Amniotic epithelial cell (primary cell): ENCODE measurements at regions not wholly inside any gene's neighbourhood (a gene's known extent, or its start where the extent isn't known, plus 50 kb on each side); places are given as distances from the start of the nearest gene placed in this dataset.

Experiments used
- DNase-seq: peaks from one replicate; pipeline ENCODE4 v3.0.0-alpha.2; 2010; ENCODE audit warnings: low read depth

DNA sequence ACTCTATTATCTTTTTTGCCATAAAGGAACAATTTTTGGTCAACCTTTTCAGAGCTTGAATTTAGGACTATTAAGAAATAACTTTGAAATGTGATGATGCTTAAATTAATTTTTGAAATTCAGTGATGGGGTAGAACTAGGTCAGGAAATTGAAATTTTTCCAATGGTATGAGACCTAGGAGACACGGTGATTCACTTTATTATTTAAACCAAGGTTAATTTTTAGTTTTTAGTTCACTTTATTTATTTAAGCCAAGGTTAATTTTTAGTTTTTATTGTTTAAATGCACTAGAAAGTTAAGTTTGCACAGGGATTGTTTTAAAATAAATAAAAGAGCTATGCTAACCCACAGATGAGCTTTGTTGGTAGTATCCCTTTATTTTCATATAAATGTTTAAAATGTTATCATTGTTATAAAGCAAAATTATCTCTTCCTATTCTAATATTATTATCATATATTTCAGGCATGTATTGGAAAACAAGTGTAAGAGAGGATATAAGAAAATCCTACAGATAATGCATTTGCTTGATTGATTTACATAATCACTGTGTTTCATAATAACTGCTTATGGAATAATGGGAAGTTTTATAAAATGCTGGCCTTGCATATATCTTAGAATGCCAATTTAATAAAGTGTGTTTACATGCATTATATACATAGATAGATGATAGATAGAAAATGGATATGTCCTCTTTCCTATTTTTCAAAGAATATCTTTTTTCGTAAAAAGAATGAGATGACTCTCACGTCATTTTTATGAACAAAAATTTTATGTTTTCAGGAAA, 163.6 kb downstream of the HGF start:
- no peak for DNase-seq

DNA sequence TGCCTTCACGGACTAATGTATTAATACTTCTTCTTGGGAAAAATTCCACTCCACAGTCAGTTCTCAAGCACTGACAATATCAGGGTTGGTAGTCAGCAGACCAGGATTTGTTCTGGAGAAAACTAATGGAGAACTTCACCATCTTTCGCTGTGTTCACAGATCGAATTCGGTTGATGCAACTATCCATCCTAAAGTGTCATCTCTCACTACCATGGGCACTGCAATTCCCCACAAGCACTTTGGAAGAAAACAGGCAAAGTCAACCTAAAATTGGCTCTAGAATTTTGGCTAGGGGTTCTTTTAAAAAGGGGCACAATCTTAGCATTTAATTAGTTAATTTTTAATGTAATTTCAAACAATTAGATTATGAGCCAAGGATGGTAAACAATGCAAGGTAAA, 164.4 kb downstream of the HGF start:
- DNase-seq, result no peak

DNA sequence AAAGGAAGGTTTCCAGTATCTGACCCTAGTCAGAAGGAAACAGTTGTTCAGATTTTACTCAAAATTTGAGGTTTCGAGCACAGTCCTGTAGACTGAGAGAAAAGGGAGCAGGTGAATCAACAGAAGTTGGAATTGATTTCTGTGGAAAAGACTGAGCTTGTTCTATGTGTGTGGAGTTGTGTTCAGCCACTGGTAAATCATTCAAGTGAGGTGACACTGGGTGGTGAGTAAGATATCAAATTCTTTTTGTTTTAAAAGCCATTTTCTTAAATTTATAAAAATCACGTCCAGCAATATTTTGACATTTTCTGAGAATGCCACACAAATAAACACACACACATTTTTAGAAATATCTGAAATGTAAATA, 165.1 kb downstream of the HGF start:
- no peak for DNase-seq

DNA sequence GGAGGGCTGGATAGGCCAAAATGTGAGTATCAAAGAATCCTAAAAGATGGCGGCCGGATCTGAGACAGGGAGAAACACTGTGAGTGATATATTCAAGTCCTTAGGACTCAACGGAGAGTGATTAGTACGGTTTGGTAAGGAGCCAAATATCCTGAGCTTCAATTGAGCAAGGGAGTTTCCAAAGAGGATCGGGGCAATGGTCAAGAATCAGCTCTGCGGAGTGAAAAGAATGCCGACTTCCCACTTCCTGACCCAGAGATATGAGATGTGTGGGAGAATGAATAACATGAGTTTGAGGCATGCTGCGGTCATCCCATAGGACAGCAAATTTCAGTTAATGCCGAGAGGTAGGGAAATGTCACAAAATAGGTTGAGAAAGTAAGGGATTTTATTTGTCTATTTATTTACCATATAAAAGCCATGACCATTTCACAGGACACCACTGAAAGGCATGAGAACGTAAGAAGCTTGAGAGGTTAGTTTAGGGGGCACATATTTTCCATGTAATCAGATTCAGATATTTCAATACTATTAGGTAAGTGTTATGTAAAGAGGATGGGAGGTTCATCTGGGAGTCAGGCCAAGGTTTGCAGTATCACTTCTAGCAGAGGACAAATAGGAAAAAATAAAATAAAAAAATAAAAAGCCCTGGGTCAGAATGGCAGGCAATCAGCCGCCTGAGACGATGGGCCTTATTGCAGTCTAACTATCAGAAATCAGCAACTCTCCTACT, 165.6 kb downstream of the HGF start:
- DNase-seq, result peak; percentile 99

DNA sequence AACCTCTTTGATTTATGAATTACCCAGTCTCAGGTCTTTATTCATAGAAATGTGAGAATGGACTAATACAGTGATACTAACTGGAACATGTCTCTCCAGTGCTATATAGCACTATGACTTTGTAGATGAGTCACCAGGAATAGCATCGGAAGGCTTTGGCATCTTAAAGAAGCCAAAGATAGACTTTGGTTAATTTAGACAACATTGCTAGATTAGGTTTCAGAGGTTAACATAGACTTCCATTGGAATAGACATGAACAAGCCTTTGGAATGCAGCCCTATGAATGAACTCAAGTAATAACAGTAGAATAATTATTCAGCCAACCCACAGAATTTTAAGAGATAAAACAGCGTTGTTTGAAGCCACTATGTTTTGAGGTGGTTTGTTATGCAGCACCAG, 169.2 kb downstream of the HGF start:
- DNase-seq, result peak; percentile 94

DNA sequence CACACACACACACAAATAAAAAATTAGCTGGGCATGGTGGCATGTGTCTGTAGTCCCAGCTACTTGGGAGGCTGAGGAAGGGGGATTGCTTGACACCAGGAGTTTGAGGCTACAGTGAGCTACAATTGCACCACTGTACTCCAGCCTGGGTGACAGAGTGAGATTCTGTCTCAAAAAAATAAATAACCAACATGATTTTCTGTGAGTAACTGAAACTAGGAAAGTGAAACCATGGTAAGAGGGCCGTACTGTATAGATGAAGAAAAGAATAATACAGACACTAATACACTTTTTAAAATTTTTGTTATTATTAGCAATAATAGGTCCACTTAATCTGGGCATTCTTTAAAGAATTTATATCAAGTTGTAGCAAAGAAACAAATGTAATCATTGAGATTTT, 170.9 kb downstream of the HGF start:
- no peak for DNase-seq

- DNase-seq, result peak; percentile 36
Measured at GRCh38 chr7:81594767-81595166, 175.1 kb downstream of the HGF start.

- no peak for DNase-seq
Measured at GRCh38 chr7:81590131-81590530, 179.7 kb downstream of the HGF start.

GRCh38 chr7:81584667-81585066, 185.2 kb downstream of the HGF start:
- peak; percentile 38 for DNase-seq

DNA sequence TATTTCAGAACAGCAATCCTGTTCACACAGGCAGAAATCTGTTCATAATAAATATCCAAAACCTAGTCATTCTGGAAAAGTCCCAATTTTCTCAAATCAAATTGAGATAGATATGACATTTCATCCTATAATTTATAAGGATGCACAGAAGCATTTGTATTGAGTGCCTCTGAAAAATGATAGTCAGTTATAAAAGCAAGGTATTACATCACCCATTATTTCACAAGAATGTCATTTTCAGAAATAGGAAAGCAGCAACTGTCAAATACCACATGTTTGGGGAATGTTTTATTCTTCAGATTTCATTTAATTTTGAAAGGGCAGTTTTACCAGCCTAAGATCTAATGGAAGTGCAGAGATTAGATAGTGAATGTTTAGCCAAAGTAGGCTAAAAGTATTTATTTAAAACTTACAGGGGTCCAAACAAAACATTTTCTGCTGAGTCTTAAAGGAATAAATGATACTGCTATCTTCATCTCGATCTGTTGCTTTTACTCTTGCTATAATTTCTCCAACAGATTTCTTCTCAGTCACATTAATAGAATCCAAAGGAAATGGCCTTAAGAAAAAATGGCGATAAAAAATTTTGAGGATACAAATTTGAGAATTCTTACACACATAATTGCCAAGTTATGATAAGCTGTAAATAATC, 185.8 kb downstream of the HGF start:
- DNase-seq, result peak; percentile 50

DNA sequence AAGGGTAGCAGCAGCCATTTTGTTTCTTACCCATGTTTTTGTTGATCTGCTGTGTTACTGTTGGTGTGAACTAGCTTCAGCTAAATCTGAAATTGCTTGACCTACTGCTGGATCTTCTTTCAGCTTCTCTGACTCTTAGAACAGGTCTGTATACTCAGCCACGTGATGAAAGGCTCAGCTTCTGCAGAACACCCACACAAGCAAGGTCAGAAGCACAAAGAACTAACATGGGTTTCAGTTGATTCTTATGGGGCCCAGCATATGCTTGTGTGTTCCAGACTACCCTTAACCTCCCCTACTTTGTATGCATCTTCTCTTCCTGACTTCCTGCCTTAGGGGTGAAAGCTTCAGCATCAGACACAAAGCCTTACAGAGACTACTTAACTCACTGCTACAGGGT, 186.8 kb downstream of the HGF start:
- no peak for DNase-seq

- DNase-seq, result no peak
Measured at GRCh38 chr7:81577642-81578340, 192.1 kb downstream of the HGF start.

GRCh38 chr7:81574723-81575326, 195.0 kb downstream of the HGF start:
- DNase-seq, result peak; percentile 93

- DNase-seq, result no peak
Measured at GRCh38 chr7:81573932-81574331, 195.9 kb downstream of the HGF start.

DNA sequence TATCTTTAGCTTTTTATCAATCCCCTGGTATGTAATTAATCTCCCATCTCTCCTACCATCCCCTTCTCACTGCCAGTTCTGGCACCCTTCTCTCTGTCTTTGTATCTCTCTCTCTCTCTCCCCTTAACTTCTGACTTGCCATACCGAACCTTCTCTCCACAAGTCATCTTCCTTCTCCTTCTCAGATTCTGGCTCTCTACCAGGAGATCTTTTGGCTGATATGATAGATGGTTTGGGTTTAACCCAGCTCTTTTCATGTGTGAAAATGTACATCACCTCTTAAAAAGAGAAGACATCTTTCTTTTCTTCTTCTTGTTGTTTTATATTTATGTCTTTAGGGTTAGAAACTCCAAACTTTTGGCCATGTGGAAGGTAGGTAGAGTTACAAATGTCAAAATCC, 196.7 kb downstream of the HGF start:
- DNase-seq, result peak; percentile 42

DNA sequence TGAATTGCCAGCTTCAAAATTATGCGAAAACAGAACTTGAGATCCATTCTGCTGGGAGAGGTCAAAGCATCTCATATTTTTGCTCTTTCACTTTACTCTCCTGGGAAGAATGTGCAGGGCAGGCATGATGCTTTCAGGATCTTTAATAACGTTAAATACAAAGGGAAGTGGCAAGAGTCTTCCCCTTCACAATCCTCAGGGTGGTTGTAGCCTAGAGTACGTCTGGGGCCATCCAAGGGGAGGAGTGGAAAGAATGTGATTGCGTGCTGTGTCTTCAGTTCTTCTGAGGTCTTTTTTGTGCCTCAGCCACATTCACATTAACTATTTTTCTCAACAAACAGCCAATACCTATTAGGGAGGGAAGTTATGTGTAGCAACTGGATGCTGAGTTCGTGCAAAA, 207.3 kb downstream of the HGF start:
- DNase-seq, result no peak

DNA sequence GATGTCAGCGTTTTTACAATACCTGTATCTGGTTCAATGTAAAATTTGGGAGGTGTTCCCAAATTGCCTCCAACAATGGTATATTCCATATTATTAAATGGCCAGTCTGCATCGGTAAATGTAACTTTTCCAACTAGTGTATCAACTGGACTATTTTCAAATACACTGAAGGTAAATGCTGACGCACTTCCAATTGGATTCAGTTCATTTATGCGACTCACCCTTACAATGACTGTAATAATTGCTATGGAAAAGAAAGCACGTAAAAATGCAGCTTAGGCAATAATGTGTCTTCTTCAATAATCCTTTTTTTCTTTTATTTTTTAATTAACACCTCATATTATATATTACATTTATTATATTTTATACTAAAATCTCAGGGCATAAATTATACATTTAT, 209.1 kb downstream of the HGF start:
- DNase-seq, result no peak

DNA sequence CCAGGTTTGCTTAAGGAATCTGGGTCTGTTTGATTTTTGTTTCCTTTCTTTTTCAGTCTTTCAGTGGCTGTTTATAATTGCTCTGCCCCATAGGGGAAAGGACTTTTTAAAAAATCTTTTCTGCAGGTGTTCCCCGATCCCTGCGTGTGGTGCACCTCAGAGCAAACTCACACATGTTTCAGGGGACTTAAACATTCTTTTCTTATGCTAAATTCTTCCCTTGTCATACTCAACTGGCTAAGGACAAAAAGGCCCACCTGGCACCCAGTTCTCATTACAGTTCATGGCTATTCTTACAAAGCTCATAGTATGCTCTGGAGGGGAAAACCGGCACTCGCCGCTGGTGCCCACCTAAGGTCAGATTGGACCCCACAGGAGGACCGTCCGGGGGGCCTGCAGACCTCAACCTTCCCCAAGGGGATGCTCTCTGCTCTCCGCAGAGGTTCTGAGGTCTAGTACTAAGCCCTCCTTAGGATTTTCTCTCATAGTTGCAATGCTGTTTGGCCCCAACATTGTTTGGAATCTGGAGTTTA, 220.3 kb downstream of the HGF start:
- DNase-seq, result no peak

DNA sequence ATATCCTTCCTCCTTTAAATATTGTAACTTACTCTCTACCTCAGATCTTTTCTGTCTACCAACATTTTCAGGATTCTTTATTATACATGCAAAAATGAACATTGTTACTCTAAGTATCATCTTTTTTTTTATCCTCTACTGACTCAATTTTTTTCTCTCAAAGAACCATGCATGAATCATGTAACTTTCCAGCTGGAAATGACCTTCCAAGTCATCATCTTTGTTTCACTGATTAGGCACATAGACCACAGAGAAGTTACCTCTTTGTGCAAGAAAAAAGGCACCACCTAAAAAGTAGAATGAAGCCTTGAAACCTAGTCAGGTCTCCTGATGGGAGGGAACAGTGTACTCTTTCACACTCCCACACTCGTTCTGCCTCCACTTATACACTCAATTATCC, 234.9 kb downstream of the HGF start:
- peak; percentile 17 for DNase-seq

DNA sequence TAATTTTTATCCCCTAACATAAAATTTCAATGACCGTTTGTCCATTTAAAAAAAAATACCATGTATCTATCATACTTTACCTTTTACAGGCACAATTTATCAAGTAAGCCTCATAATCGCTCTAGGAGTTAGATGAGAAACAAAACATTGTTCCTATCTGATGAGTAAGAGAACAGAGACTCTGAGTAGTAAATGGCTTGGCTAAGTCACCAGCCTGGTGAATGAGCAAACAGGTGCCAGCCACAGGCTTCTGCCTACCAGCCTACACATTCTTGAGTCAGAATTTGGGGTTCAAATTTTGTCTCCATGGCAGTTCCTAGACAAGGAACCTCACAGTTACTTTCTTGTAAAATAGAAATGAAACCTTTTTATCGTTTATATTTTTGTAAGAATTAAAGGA, 235.4 kb downstream of the HGF start:
- peak; percentile 6 for DNase-seq

DNA sequence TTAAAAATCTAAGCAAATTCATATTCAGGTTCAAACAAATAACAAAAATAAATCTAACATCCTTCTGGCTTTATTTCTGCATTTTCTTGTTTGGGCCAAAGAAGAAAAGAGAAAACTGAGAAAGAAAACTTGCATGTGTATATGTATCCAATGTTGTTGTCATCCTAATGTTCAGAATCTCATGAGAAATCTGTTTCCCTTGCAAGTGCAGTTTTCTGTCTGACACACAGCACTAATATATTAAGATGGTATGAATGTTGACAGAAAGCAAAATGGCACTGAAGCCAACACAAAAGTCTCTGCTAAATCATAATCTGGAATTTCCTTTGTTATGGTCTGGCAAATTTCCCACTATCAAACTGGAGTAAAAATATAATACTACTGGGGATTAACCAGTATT, 235.9 kb downstream of the HGF start:
- no peak for DNase-seq

- no peak for DNase-seq
Measured at GRCh38 chr7:81533426-81533825, 236.4 kb downstream of the HGF start.
